Adrenal gland (tissue), 9 donors: ENCODE measurements at regions not wholly inside any gene's neighbourhood (a gene's known extent, or its start where the extent isn't known, plus 50 kb on each side); places are given as distances from the start of the nearest gene placed in this dataset.

Experiments used
- DNase-seq, 7 donors: peaks; one replicate each; pipeline ENCODE4 v3.0.0-alpha.2; 2019 to 2020
- H3K27ac ChIP-seq, 5 donors: fragments of 200-600 bp; sonication (generic) in 4 of 5; 1 replicate in 3 of 5; 2 replicates in 2 of 5; pipeline versions ENCODE4 v1.5.1 to v1.8.0; 2016 to 2020; ENCODE audit warnings: mild to moderate bottlenecking in 1 of 5
- H3K27me3 ChIP-seq: fragments of 200-600 bp; 2 replicates; pipeline ENCODE4 v1.8.0; 2021
- H3K36me3 ChIP-seq, 2 donors: fragments of 200-600 bp; replicated peaks in 1 of 2; 1 replicate in 1 of 2; 2 replicates in 1 of 2; pipeline versions ENCODE4 v1.5.1 to v1.8.0; 2018 to 2022
- H3K4me1 ChIP-seq, 2 donors: fragments of 200-600 bp; replicated peaks in 1 of 2; 1 replicate in 1 of 2; 2 replicates in 1 of 2; pipeline versions ENCODE4 v1.5.1 to v1.8.0; 2018 to 2021
- H3K4me3 ChIP-seq, 4 donors: fragments of 200-600 bp; sonication (generic) in 3 of 4; one replicate each; pipeline ENCODE4 v1.5.1; 2016 to 2018
- H3K9me3 ChIP-seq, 3 donors: fragments of 200-600 bp; sonication (generic) in 1 of 3; replicated peaks in 1 of 3; 1 replicate in 2 of 3; 2 replicates in 1 of 3; pipeline versions ENCODE4 v1.5.1 to v1.8.0; 2016 to 2021
- POLR2A ChIP-seq, 2 donors: fragments of 450-650 bp; IDR thresholded peaks; one replicate each; pipeline ENCODE4 v1.6.1; 2017; ENCODE audit warnings: antibody characterized with exemption in 2 of 2, mild to moderate bottlenecking in 2 of 2, moderate library complexity in 1 of 2
- WGBS, 4 donors: extraction: QIAGEN DNeasy Blood & Tissue Kit in 2 of 4; methylation state at CpG; one replicate each; pipeline versions ENCODE4 v1.1.5 to v1.1.7; 2013 to 2017; 5-methylcytosine and 5-hydroxymethylcytosine counted together
- intact Hi-C, 2 donors: fragments of 100-400 bp; cut with DNase I; formaldehyde crosslinking; loops; one replicate each; pipeline versions ENCODE4 v1.14.1 to v1.15.0; 2022 to 2023
- TF ChIP-seq, protein P1 (sequence below), 6 experiments: fragments of 450-650 bp in 4 of 6; fragments of 200-600 bp in 2 of 6; sonication (generic) in 1 of 6; IDR thresholded peaks; 1 replicate in 5 of 6; 2 replicates in 1 of 6; pipeline versions ENCODE4 v1.5.1 to v1.8.0; 2016 to 2021; ENCODE audit warnings: antibody characterized with exemption in 6 of 6, mild to moderate bottlenecking in 2 of 6, moderate library complexity in 1 of 6
- donor health status: healthy with polysubstance abuse.
- donor health status: Bipolar disorder and iron deficiency.
- donor health status: DM: yes; HTN: yes; CAD: no.
- donor health status: DM: no; HTN: no; CAD: no.
- donor health status: DM: no; HTN: no; CAD: no.

GRCh38 chr6:147906361-147906760 is 397.9 kb downstream of the SAMD5 start:
- Histone ChIP-seq H3K36me3 (no peaks in the 10 kb centered on the region), H3K9me3 (no peaks in the 10 kb centered on the region), H3K27me3 (no peaks in the 10 kb centered on the region), H3K4me3 (no peak overlapping the region), H3K4me1 (no peaks in the 10 kb centered on the region), H3K27ac (no peak overlapping the region)
- intact Hi-C loops = no loop called here
- no peak for DNase-seq
- WGBS, 4 donors = 62 to 74% (median 68%) methylated on average over 3 of the region's 3 CpGs
- TF ChIP-seq, protein P1, sequence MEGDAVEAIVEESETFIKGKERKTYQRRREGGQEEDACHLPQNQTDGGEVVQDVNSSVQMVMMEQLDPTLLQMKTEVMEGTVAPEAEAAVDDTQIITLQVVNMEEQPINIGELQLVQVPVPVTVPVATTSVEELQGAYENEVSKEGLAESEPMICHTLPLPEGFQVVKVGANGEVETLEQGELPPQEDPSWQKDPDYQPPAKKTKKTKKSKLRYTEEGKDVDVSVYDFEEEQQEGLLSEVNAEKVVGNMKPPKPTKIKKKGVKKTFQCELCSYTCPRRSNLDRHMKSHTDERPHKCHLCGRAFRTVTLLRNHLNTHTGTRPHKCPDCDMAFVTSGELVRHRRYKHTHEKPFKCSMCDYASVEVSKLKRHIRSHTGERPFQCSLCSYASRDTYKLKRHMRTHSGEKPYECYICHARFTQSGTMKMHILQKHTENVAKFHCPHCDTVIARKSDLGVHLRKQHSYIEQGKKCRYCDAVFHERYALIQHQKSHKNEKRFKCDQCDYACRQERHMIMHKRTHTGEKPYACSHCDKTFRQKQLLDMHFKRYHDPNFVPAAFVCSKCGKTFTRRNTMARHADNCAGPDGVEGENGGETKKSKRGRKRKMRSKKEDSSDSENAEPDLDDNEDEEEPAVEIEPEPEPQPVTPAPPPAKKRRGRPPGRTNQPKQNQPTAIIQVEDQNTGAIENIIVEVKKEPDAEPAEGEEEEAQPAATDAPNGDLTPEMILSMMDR (IDR thresholded peaks at IDR 0.05) = no peak
- TF ChIP-seq POLR2A (IDR thresholded peaks at IDR 0.05) = no peak

DNA sequence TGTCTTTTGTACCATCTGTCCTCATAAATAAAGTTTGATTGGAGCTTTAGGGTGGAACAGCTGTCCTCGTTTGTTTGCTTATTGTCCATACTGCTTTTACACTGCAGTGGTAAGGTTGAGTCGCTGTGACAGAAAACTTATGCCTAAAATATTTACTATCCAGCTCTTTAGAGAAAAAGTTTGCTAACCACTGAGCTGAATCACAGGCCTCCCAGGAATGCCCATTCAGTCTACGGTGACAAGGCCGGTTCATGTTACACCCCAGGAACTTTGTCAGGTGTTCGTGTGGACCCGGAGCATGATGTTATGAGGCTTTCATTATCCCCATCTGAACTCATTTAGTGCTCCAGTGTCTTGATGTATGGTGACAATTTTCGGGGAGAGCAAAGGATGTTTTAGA is 401.1 kb downstream of the SAMD5 start:
- 74 to 86% (median 75%) methylated on average over 5 to 7 of the region's 7 CpGs for WGBS, 4 donors
- Histone ChIP-seq H3K4me1 (no peaks in the 10 kb centered on the region), H3K27me3 (no peaks in the 10 kb centered on the region), H3K36me3 (no peaks in the 10 kb centered on the region), H3K9me3 (no peaks in the 10 kb centered on the region), H3K4me3 (no peak overlapping the region), H3K27ac (no peak overlapping the region)
- intact Hi-C loops = no loop called here
- no peak for DNase-seq
- TF ChIP-seq POLR2A (IDR thresholded peaks at IDR 0.05) = no peak
- TF ChIP-seq, protein P1 (IDR thresholded peaks at IDR 0.05) = no peak

DNA sequence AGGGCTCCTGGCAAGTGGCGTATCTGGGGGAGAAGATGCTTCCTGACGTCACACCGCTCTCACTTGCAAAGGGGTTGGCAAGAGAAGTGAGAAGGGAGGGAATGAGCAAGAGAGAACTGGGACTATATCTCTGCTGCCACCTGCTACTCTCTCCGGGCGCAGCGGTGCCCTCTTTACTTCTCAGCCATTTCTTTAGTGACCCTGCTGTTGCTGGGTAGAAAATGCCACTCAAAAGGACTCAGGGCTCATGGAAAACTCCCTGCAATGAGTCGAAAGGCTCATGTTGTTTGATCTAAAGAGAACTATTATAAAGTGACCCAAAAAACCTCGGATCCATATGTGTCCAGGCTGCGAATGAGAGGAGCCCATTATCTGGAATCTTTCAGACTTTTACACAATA is 401.8 kb downstream of the SAMD5 start:
- no peaks in the 10 kb centered on the region for H3K4me1 ChIP-seq
- WGBS, 4 donors = 87 to 90% (median 89%) methylated on average over 9 of the region's 9 CpGs
- intact Hi-C loops = no loop called here

DNA sequence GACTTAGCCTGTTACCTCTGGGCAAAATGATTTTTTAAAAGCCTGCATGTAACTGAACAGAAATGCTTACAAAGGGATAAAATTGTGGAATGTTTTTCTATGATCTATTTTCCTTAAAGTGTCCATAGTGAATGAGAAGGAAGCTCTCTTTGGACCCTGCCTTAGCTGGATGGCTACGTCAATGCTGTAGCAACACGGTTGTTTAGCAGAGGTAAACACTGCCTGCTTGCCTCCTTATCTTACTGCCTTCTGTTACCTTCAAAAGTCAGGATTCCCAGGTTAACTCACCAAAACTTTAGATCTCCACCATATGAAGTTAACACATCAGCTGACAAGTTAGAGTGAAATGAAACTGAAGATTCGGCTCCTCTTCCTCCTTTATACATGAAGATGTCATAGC is 402.6 kb downstream of the SAMD5 start:
- Histone ChIP-seq H3K4me1 (no peaks in the 10 kb centered on the region), H3K27me3 (no peaks in the 10 kb centered on the region), H3K4me3 (no peak overlapping the region), H3K9me3 (no peaks in the 10 kb centered on the region), H3K27ac (no peak overlapping the region), H3K36me3 (no peaks in the 10 kb centered on the region)
- no peak for TF ChIP-seq POLR2A (IDR thresholded peaks at IDR 0.05)
- TF ChIP-seq, protein P1 (IDR thresholded peaks at IDR 0.05) = no peak
- DNase-seq = no peak
- intact Hi-C loops = no loop called here
- WGBS, 4 donors = 90 to 92% (median 92%) methylated on average over 3 of the region's 3 CpGs

More for the DNA sequence above, 401.8 kb downstream of the SAMD5 start:
- no peak for TF ChIP-seq POLR2A (IDR thresholded peaks at IDR 0.05)
- TF ChIP-seq, protein P1 (IDR thresholded peaks at IDR 0.05) = no peak
- no peak for DNase-seq
- H3K27ac ChIP-seq = no peak overlapping the region
- H3K27me3 ChIP-seq = no peaks in the 10 kb centered on the region
- no peak overlapping the region for H3K4me3 ChIP-seq
- no peaks in the 10 kb centered on the region for H3K36me3 ChIP-seq
- H3K9me3 ChIP-seq = no peaks in the 10 kb centered on the region
